ENCODE measurements at regions not wholly inside any gene's neighbourhood (a gene's known extent, or its start where the extent isn't known, plus 50 kb on each side); places are given as distances from the start of the nearest gene placed in this dataset.

DNA sequence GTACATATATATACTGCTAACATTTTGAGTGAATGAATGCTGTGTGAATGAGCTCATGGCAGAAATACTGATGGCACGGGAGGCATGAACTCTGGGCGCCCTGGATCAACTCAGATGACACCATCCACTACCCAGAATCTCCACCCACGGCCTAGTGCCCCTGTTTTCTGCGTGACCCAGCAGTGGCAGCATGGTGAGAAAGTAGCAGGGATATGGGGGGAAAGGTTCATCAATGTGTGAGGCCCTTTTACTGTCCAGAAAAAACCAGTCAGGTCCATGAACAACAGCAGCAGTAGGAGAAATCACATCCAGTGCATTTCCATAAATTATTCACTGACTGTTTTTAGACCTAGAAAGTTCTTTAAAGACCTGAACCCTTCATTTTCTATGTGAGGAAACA lies 391.0 kb upstream of the NRP1 start:
- TF ChIP-seq, protein P1, sequence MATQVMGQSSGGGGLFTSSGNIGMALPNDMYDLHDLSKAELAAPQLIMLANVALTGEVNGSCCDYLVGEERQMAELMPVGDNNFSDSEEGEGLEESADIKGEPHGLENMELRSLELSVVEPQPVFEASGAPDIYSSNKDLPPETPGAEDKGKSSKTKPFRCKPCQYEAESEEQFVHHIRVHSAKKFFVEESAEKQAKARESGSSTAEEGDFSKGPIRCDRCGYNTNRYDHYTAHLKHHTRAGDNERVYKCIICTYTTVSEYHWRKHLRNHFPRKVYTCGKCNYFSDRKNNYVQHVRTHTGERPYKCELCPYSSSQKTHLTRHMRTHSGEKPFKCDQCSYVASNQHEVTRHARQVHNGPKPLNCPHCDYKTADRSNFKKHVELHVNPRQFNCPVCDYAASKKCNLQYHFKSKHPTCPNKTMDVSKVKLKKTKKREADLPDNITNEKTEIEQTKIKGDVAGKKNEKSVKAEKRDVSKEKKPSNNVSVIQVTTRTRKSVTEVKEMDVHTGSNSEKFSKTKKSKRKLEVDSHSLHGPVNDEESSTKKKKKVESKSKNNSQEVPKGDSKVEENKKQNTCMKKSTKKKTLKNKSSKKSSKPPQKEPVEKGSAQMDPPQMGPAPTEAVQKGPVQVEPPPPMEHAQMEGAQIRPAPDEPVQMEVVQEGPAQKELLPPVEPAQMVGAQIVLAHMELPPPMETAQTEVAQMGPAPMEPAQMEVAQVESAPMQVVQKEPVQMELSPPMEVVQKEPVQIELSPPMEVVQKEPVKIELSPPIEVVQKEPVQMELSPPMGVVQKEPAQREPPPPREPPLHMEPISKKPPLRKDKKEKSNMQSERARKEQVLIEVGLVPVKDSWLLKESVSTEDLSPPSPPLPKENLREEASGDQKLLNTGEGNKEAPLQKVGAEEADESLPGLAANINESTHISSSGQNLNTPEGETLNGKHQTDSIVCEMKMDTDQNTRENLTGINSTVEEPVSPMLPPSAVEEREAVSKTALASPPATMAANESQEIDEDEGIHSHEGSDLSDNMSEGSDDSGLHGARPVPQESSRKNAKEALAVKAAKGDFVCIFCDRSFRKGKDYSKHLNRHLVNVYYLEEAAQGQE (IDR thresholded peaks at IDR 0.05; ENCODE audit: low read depth), result no peak
- no peak for TF ChIP-seq TAF1 (IDR thresholded peaks at IDR 0.05; ENCODE audit: low read depth)
- TF ChIP-seq ZBTB7A (IDR thresholded peaks at IDR 0.05; ENCODE audit: low read depth), result no peak
- TF ChIP-seq, protein P2, sequence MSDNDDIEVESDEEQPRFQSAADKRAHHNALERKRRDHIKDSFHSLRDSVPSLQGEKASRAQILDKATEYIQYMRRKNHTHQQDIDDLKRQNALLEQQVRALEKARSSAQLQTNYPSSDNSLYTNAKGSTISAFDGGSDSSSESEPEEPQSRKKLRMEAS (IDR thresholded peaks at IDR 0.05), result no peak
- TF ChIP-seq CREB1 (IDR thresholded peaks at IDR 0.05; ENCODE audit: low read depth), result no peak
- TF ChIP-seq CEBPB (IDR thresholded peaks at IDR 0.05), result no peak
